SIG-M5 treated with dmso at 0.1 percent for 504 hours (cell line): ENCODE measurements at regions not wholly inside any gene's neighbourhood (a gene's known extent, or its start where the extent isn't known, plus 50 kb on each side); places are given as distances from the start of the nearest gene placed in this dataset.

Experiments
- DNase-seq: peaks from one replicate; lab custom pipeline; 2025; ENCODE audit not compliant: unreplicated experiment; lab: John Stamatoyannopoulos, UW

DNA sequence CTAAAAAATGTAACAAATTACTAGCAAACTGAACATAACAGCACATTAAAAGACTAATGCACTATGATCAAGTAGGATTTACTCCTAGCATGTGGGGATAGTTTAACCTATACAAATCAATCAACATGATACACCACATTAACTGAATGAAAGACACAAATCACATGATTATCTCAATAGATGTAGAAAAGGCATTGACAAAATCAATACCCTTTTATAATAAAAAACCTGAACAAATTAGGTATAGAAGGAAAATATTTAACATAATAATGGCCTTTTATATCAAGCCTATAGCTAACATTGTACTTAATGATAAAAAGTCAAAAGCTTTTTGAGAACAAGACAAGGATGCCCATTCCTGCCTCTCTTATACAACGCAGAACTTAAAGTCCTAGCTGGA is 540.0 kb downstream of the RERGL start:
- no peak for DNase-seq

DNA sequence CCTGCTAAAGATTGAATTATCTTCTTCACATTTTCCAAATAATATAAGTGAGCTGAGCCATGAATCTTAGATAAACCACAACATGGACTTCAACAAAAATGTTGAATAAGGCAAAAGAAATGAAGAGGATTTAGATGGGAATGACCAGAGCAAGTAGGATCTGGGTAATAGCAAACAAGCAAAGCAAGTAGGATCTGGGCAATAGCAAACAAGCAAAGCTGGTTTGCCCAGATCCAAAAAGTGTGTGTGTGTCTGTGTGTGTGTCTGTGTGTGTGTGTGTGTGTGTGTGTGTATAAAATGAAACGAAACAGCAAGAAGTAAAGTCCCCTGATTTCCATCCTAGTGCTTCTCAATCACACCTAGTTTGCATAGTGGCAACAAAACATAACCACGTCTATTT is 549.1 kb downstream of the RERGL start:
- peak; percentile 2 for DNase-seq

DNA sequence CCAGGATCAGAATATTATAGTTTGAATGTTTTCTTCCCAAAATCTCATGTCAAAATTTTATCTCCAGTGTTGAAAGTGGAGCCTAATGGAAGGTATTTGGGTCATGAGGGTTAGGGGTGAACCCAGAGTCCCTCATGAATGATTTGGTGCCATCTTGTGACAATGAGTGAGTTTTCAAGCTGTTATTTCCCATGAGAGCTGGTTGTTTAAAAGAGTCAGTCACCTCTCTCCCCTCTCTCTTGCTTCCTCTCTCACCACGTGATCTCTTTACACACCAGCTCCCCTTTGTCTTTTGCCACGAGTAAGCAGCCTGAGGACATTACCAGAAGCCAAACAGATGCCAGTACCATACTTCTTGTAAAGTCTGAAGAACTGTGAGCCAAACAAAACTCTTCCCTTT is 561.6 kb downstream of the RERGL start:
- no peak for DNase-seq

DNA sequence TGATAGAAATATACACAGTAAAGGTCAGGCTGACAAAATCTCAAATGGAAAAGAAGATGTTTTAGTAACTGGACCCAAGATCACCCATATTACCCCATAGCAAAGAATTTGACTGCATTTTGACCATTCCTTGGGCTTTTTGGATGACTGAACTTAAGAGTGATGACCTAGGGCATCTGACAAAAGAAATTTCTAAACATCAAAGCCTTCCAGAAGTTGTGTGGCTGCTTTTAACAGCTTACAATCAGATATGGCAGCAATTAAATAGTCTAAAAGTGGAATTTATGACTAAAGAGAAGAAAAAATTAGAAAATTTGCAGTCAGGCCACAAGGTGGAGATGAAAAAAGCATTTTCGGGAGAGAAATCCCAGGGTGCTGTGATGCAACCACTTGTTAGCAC is 563.0 kb downstream of the RERGL start:
- no peak for DNase-seq

DNA sequence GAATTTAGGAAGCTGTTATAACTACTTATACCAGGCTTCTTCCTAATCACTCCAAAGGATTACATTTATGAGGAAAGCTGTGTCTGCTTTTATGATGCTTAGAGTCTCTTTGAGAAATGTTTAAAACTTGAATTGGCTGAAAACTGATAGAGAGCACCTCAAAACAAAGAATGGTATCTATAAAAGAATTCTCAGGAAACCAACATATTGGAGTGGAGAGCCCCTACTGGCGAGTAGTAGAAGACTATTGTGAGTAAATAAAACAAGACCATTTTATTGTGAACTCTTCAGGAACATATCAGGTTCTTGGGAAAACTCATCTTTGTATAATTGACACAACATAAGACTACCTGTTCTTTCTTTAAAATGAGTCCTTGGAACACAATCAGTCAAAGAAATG is 578.6 kb downstream of the RERGL start:
- no peak for DNase-seq

DNA sequence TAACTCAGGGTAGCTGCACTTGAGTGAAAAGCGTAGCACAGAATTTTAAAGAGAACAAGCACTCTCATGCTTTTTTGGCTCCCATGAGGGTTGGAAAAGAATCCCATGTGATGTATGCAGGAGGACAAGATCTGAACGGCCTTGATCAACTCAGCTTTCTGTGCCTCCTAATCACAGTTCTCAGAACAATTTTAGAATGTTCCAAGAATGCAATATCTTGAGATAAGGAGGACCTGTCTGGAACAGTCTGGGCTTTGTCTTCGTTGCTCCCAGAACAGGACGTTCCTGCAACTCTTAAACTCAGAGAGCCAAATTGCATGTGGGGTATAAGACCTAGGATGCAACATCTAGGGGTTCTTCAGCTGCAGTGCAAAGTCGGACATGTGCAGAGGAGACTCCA is 582.7 kb downstream of the RERGL start:
- no peak for DNase-seq

DNA sequence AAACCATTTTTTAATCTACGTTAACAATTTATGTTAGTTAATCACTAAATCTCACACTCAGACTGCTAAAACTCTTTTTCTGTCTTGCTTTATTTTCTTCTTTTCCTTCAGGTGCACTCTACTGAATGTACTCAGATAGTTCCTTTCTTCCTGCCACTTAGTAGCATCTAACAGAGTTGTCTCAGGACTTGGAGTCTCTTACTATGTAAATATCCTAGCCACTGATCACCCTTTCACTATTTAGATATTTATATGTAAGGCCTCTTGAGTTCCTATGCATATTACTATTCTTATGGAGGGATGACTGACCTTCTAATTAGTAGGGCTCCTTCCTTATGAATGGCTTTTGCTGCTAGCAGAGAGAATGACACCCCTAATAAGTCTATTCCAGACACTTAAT is 586.3 kb downstream of the RERGL start:
- no peak for DNase-seq

DNA sequence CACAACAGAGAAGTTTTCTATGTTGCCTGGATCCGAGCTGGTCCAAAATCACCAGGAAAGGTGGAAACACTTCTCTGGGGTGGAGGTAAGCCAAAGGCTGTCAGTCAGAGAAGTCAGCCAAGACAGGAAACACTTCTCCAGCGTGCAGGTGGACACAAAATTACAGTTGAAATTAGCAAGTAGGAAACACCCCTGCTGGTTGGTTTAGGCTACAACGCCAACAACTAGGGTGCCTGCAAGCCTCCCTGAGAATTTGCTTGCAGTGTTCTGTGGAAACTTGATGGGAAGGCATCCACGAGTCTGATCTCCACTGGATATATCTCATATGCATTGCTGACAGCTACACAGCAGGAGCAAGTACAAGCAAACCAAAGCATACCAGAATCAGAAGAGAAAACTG is 600.5 kb downstream of the RERGL start:
- DNase-seq = no peak

DNA sequence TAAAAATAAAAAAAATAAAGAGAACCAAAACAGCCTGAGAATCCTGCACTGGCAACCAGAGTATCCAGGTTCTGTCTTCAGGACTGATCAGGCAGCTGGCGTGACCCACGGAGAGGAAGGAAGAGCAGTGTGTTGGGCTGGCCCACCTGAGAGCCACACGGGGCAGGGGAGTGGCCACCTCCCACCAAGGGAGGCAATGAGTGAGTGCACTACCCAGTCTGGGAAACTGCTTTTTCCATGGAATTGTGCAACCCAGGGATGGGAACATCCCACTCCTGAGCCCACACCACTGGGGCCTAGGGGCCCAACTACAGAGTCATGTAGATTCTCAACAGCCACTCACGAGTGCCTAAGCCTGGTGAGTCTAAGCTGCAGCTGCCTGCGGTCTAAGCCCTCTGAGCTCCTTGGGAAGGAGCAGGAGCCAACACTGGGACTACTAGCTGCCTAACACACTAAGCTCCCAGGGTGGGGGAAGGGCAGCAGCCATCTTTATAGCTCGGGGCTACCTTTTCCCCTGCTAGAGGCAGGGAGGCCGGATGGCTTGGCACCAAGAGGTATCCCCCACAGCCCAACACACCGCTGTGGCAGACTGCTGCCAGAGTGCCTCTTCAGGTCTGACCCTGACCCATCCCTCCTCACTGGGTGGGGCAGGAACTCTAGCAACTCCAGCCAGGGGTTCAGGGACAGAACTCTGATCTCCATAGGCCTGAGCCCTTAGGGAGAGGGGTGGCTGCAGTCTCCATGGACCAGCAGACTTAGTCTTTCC is 610.9 kb downstream of the RERGL start:
- DNase-seq = no peak

DNA sequence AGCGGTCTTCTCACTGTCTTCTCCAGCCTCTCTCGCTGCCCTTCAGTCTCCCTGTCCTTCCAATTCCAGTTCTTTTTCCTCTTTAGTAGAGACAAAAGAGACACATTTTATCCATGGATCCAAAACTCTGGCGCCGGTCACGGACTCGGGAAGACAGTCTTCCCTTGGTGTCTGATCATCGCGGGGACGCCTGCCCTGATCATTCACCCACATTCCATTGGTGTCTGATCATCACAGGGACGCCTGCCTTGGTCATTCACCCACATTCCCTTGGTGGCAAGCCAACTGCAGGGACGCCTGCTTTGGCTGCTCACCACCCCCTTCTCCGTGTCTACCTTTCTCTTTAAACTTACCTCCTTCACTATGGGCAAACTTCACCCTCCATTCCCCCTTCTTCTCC is 619.5 kb downstream of the RERGL start:
- no peak for DNase-seq

DNA sequence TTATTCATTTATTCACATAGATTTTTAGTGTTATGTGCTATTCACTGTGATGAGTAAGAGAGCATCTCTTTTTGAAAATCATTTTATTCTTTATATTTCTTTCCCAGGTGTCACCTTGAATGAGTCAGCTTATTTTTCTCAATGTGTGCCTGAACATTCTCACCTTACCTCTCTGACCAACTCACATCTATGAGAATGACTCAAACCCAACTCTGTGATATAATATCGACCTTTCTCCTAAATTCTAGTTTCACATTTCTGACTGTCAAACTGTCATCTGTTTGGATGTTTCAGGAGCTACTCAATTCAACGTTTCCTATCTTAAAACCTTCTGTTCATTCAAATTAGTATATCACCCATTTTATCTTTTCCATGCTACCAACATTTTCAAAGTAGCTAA is 630.8 kb downstream of the RERGL start:
- DNase-seq = no peak

DNA sequence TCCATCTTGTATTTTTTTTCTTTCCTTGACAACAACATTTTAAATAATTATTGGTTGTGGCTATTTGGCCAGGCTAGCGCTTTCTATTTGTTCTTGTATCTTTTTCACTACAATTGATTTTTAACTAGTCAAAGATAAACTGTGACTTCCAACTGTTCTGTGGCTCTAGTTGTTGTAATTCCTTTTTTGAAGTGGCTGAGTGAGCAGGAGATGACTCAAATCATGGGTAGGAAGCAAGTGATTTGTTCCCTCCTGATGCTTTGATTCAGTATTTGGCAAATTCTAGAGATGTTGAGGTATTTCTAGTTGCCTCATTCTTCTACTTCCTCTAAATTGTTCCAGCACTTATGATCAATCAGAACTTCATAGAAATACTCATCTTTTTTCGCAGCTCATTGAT is 633.5 kb downstream of the RERGL start:
- DNase-seq = no peak

DNA sequence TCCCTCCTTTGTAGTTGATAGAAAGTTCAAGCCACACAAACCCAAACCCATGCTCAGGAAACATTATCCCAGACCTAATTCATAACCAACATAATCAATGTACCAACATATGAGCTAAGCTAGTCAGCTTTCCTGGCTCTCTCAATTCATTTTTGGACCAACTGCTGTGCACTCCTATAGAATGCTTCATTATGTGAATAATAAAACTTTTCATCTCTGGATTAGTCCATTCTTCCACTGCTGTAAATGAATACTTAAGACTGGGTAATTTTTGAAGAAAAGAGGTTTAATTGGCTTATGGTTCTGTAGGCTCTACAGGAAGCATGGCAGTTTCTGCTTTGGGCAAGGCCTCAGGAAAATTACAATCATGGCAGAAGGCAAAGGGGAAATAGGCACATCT is 651.9 kb downstream of the RERGL start:
- DNase-seq = no peak

DNA sequence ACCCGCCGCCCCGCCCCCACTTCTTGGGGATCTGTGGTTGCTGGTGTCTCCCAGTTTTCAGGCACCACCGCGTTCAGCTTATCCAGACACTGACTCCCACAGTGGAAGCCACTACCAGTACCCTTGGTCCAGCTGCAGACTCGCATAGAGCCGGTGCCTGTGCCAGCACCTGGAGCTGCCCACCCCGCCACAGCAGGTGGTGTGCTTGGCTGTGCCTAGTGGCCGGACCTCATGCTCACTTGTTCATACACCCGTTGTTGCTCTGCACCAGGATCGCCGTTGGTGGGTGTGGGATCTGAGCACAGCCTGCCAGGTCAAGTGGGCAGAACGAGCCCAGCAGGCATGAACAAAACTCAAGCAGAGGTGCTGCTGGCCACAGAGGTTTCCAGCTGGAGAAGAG is 673.2 kb downstream of the RERGL start:
- DNase-seq = no peak

DNA sequence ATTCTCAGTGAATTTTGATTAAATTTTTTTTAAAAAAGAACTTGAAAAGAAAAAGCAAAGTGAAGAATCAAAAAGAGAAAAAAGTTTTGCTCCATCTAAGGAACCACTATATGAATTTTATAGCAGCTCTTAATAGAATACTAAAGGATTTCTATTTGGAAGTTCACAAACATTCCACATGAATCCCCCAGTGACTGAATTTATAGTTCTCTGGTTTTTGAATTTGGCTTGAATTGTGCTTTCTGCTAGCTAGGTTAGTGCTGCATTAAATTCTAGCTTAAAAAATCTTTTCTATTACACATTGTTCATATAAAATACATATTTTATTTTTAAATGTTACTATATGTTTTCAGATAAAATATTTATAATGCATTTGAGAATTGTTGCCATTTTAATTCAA is 675.4 kb downstream of the RERGL start:
- no peak for DNase-seq

DNA sequence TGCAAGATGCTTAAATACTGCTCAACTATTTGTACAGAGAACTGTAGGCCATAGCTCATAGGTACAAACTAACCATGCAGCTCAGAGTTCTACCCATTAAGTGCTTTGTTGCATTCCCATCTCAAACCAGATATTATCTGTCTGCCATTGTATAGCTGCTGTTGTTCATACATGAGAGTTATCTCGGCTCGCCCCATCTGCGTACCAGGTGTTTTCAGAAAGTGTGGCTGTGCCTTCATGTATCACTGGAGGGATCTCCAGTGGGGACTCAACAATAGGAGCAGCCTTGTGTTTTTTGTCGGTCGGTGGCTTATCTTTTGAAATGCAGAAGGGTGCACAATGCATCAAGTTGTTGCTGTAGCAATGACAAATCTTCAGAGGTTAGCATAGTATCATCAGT is 678.3 kb downstream of the RERGL start:
- DNase-seq = no peak

DNA sequence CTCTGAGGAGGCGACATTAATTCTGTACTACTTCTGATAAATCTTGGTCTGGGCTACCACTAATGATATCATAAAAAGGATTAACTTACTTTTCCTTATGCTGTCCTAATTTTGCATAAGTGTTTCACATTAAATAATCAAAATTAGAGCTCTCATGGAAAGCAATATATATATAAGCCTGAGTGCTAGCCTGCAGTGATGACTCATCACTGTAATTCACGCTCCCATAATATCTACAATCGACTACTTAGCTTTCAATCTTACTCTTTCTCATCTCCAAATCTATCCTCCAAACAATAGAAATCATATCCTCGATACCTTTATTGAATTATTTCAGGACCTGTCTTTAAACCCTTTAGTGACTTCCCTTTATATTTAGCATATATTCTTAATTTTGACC is 701.3 kb downstream of the RERGL start:
- no peak for DNase-seq

DNA sequence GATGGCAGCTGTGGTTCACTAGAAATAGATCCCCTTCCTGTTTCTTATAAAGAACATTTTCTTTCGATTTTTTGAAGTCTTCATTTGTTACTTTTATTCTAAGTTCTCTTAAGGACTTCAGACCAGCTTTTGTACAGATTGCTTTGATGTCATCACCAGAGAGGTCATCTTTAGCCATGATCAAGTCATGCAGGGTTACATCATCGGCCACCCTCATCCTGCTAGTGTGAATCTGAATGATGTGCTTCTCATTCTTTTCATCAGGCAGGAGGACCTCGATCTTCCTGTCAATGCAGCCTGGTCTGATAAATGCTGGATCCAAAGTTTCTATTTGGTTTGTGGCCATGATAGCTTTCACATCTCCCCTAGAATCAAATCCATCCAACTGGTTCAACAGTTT is 706.7 kb downstream of the RERGL start:
- DNase-seq = no peak

DNA sequence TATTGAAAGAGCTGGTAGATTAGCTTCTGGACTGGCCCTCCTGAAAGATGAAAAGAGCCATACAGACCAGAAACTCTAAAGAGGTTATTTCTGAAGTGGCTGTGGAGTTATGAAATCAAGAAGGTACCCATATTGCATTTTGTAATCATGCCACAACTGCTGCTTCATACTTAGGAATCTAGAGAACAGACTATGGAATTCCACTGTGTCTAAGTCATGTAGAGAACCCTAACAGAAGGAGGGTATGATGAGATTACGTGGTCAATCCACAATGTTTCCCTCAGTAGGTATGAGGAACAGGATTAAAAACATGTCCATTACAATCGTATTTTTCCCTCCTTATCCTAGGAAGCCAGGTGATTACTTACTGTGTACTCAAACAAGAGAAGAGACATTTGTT is 708.8 kb downstream of the RERGL start:
- DNase-seq = no peak

DNA sequence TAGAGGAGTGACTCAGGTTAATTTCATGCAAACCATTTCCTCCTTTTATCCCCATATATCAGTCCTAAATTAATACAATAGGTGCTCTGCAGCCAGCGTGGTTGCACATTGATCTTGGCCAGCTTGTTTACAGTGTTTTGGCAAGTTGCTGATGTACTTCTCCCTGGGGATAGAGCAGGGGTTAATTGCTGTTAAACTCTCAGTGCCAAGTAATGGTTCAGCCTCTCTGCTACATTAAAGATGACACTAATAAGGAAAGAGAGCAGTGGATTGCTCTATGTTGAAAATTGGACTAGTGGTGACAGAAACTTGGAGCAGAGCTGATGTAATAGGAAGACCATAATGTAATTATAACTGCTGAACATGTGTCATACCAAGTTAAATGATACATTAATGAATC is 717.5 kb downstream of the RERGL start:
- DNase-seq = no peak

DNA sequence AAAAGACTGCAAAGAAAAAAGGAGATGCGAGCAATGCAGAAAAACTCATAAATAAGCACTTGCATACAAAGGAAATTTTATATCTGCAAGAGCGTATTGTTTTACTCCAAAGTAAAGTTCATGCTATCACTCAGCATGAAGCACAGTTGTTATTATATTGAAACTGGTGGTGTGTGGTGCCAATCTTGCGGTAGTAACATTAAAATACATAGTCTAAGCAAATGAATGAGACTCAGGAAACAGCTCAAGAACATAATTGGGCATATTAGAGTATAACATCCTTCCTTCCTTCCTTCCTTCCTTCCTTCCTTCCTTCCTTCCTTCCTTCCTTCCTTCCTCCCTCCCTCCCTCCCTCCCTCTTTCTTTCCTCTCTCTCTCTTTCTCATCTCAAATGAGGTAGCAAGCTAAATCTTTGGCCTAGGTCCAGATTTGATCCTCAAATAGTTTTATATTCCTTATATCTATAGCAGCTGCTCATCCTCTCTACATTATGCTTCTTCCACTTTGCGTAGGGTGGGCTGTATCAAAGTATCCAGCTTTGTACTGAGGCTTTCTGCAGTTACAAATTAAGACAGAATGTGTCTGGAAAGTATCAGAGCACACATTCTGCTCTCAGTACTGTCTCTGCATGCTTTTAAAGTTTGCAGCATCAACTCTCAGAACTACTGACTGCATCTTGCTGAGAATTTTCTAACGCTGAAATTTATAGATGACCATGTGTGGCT is 718.3 kb downstream of the RERGL start:
- DNase-seq = no peak

DNA sequence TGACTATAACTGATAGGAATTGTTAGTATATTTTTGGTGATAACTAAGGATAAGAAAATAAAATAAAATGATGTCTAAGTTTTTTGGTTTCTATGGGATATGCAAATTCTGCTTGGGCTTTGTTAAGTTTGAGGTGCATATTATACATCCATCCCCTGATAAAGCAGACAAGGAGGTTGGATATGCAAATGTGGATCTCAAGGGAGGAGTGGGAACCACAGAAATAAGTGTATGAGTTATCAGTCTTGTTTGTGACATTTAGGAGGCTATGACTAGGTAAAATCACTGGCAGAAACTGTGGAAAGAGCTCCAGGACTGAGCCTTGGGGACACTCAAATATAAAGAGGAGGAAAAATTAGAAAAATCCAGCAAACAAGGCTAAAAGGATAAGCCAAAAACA is 719.4 kb downstream of the RERGL start:
- DNase-seq = no peak

DNA sequence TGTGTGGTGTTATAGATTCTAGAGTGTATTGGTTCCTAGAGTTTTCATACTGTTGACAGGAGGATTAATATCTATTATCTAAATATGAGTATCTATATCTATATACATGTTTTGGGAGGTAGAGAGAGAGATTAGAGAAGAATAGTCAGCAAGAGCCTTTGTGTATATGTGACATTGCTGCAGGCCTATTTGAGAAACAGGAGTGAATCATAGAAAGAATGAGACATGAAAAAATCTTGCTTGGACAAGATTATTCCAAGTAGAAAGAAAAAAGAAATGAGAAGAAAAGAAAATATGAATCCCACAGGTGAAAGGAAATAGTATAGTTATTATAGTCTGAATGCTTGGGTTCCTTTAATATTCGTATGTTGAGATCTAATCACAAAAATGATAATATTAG is 720.4 kb downstream of the RERGL start:
- DNase-seq = no peak
